ENCODE measurements at regions not wholly inside any gene's neighbourhood (a gene's known extent, or its start where the extent isn't known, plus 50 kb on each side); places are given as distances from the start of the nearest gene placed in this dataset.

- no peak overlapping the region for H3K4me3 ChIP-seq (ENCODE audit: low read depth, low read length)
- peak; percentile 16 for DNase-seq (ENCODE audit: low read depth)
- peak; percentile 36 for TF ChIP-seq CTCF (IDR thresholded peaks at IDR 0.05; ENCODE audit: low read depth, low read length, missing control alignments)
Measured at GRCh38 chr6:56891754-56892153, 63.2 kb upstream of the BEND6 start.

GRCh38 chr6:56890683-56891429 is 64.1 kb upstream of the BEND6 start:
- no peak for TF ChIP-seq CTCF (IDR thresholded peaks at IDR 0.05; ENCODE audit: low read depth, low read length, missing control alignments)
- peak overlapping the region; percentile 13; the same call in 1 of the 2 replicates for H3K4me3 ChIP-seq (ENCODE audit: low read depth, low read length)
- peak; percentile 95 for DNase-seq (ENCODE audit: low read depth)

- DNase-seq (ENCODE audit: low read depth), result no peak
- no peak for TF ChIP-seq CTCF (IDR thresholded peaks at IDR 0.05; ENCODE audit: low read depth, low read length, missing control alignments)
- H3K4me3 ChIP-seq (ENCODE audit: low read depth, low read length), result no peak overlapping the region
Measured at GRCh38 chr6:56890066-56890465, 64.8 kb upstream of the BEND6 start.

- no peak for DNase-seq (ENCODE audit: low read depth)
- no peak overlapping the region for H3K4me3 ChIP-seq (ENCODE audit: low read depth, low read length)
- no peak for TF ChIP-seq CTCF (IDR thresholded peaks at IDR 0.05; ENCODE audit: low read depth, low read length, missing control alignments)
Measured at GRCh38 chr6:56889492-56889891, 65.4 kb upstream of the BEND6 start.

- no peak overlapping the region for H3K4me3 ChIP-seq (ENCODE audit: low read depth, low read length)
- no peak for TF ChIP-seq CTCF (IDR thresholded peaks at IDR 0.05; ENCODE audit: low read depth, low read length, missing control alignments)
- DNase-seq (ENCODE audit: low read depth), result no peak
Measured at GRCh38 chr6:56888687-56889086, 66.2 kb upstream of the BEND6 start.

GRCh38 chr6:56887086-56887485 is 67.8 kb upstream of the BEND6 start:
- no peak for TF ChIP-seq CTCF (IDR thresholded peaks at IDR 0.05; ENCODE audit: low read depth, low read length, missing control alignments)
- no peak overlapping the region for H3K4me3 ChIP-seq (ENCODE audit: low read depth, low read length)
- no peak for DNase-seq (ENCODE audit: low read depth)

- TF ChIP-seq CTCF (IDR thresholded peaks at IDR 0.05; ENCODE audit: low read depth, low read length, missing control alignments), result no peak
- DNase-seq (ENCODE audit: low read depth), result no peak
- H3K4me3 ChIP-seq (ENCODE audit: low read depth, low read length), result no peak overlapping the region
Measured at GRCh38 chr6:56877922-56878321, 77.0 kb upstream of the BEND6 start.

Data from GM12864 (cell line).